Uterus (tissue), 3 donors: ENCODE measurements at regions not wholly inside any gene's neighbourhood (a gene's known extent, or its start where the extent isn't known, plus 50 kb on each side); places are given as distances from the start of the nearest gene placed in this dataset.

Experiments
- DNase-seq, 2 donors: peaks; one replicate each; pipeline ENCODE4 v3.0.0-alpha.2; 2019 to 2020
- H3K27ac ChIP-seq, 2 donors: fragments of 200-600 bp; sonication (generic); 1 replicate in 1 of 2; 2 replicates in 1 of 2; pipeline ENCODE4 v1.5.1; 2016 to 2018
- H3K27me3 ChIP-seq, 2 donors: fragments of 200-600 bp; sonication (generic); one replicate each; pipeline ENCODE4 v1.5.1; 2018 to 2019; ENCODE audit warnings: control low read depth in 1 of 2
- H3K36me3 ChIP-seq, 2 donors: fragments of 200-600 bp; sonication (generic); one replicate each; pipeline ENCODE4 v1.5.1; 2019; ENCODE audit warnings: control low read depth in 1 of 2
- H3K4me1 ChIP-seq, 2 donors: fragments of 200-600 bp; sonication (generic); one replicate each; pipeline ENCODE4 v1.5.1; 2018 to 2019; ENCODE audit warnings: control low read depth in 1 of 2
- H3K4me3 ChIP-seq, 2 donors: fragments of 200-600 bp; sonication (generic); 1 replicate in 1 of 2; 2 replicates in 1 of 2; pipeline ENCODE4 v1.5.1; 2018 to 2019; ENCODE audit warnings: mild to moderate bottlenecking in 1 of 2
- H3K9me3 ChIP-seq, 2 donors: fragments of 200-600 bp; sonication (generic); one replicate each; pipeline ENCODE4 v1.5.1; 2019; ENCODE audit warnings: control low read depth in 1 of 2
- CTCF ChIP-seq, 4 experiments: fragments of 200-600 bp in 2 of 4; fragments of 450-650 bp in 2 of 4; sonication (generic) in 2 of 4; IDR thresholded peaks; one replicate each; pipeline ENCODE4 v1.5.1; 2016 to 2019; ENCODE audit warnings: antibody characterized with exemption in 4 of 4, mild to moderate bottlenecking in 2 of 4, moderate library complexity in 1 of 4
- POLR2A ChIP-seq, 2 donors: fragments of 450-650 bp; IDR thresholded peaks; one replicate each; pipeline ENCODE4 v1.6.1; 2016; ENCODE audit warnings: antibody characterized with exemption in 2 of 2, mild to moderate bottlenecking in 1 of 2, moderate library complexity in 1 of 2
- intact Hi-C: fragments of 100-400 bp; cut with DNase I; formaldehyde crosslinking; loops from one replicate; pipeline ENCODE4 v1.15.1; 2023; ENCODE audit warnings: low total_unique reads
- donor health status: DM: yes; HTN: yes; CAD: no.

DNA sequence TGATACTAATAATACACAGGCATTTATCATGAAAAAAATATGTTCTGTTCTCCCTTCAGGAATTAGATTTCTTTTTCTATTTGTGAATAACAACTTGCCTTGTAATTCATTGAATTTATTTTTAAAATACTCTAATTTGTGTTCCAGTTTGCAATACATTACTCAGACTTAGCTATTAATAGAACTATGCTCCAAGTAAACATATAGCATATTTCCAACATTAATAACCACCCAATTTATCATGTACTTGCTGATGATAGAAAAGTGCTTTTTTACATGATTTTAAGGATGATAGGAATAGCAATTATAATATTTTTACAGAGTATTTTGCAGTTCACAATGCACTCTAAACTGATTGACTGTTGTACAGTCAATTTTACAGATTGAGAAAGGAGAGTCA lies 338.8 kb upstream of the SEMA3D start:
- no peaks in the 10 kb centered on the region for H3K36me3 ChIP-seq
- intact Hi-C loops, result no loop called here
- no peak for DNase-seq
- no peaks in the 10 kb centered on the region for H3K9me3 ChIP-seq
- H3K4me1 ChIP-seq, result no peaks in the 10 kb centered on the region
- TF ChIP-seq CTCF (IDR thresholded peaks at IDR 0.05) (no peak), POLR2A (IDR thresholded peaks at IDR 0.05) (no peak)
- no peaks in the 10 kb centered on the region for H3K27me3 ChIP-seq
- no peak overlapping the region for H3K4me3 ChIP-seq
- no peak overlapping the region for H3K27ac ChIP-seq

DNA sequence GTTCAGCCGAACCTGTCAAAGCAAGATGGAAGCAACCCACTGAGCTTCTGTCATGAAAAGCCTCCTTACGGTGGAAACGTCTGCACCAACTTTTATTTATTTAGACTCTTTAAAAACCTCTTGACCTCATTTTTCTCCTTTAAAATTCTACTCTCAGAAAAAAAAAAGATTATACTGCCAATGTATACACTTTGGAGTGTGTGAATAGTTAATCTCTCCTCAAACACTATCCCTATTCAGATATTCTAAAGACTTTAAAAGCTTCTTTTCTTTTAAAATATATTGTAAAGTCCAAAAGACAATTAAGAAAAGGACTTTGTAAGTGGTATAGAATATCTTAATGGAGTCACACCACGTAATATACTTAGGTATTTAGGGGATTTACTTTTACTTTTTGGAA lies 335.2 kb upstream of the SEMA3D start:
- intact Hi-C loops, result no loop called here
- Histone ChIP-seq H3K4me3 (no peak overlapping the region), H3K36me3 (no peaks in the 10 kb centered on the region), H3K9me3 (no peaks in the 10 kb centered on the region), H3K27ac (no peak overlapping the region), H3K27me3 (no peaks in the 10 kb centered on the region), H3K4me1 (no peaks in the 10 kb centered on the region)
- DNase-seq, result no peak
- TF ChIP-seq CTCF (IDR thresholded peaks at IDR 0.05) (no peak), POLR2A (IDR thresholded peaks at IDR 0.05) (no peak)

DNA sequence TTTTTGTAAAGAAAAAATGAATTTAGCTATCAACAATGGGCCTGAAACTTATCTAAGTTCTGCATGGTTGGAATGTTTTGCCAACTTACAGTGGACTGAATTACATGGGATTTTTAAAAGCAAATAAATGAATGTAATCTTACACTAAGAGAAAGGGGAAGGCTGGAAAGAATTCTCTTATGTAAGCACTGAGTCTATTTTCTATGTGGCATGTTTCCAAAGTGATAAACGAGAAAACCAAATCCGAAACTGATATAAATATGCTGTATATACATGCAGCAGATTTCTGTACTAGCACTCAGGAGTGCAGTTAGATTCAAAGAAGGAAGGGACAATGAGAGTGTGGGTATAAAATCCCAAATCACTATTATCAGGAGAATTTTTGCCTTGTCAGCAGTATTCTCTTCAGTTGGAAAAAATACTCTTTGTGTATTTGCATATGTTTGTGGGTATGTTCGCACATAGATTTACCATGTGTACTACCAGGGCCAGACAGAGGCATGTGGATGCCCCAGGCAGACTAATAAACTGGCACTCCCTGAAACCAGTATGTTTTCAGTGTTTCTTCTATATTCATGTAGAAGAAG lies 334.3 kb upstream of the SEMA3D start:
- Histone ChIP-seq H3K4me1 (no peaks in the 10 kb centered on the region), H3K27ac (no peak overlapping the region), H3K4me3 (no peak overlapping the region), H3K9me3 (no peaks in the 10 kb centered on the region), H3K36me3 (no peaks in the 10 kb centered on the region), H3K27me3 (no peaks in the 10 kb centered on the region)
- DNase-seq, result no peak
- intact Hi-C loops, result no loop called here
- TF ChIP-seq CTCF (IDR thresholded peaks at IDR 0.05) (no peak), POLR2A (IDR thresholded peaks at IDR 0.05) (no peak)

- no peaks in the 10 kb centered on the region for H3K27me3 ChIP-seq
- intact Hi-C loops, result no loop called here
- no peak for DNase-seq
- no peaks in the 10 kb centered on the region for H3K9me3 ChIP-seq
- H3K4me3 ChIP-seq, result no peak overlapping the region
- H3K36me3 ChIP-seq, result no peaks in the 10 kb centered on the region
- TF ChIP-seq POLR2A (IDR thresholded peaks at IDR 0.05) (no peak), CTCF (IDR thresholded peaks at IDR 0.05) (no peak)
- no peaks in the 10 kb centered on the region for H3K4me1 ChIP-seq
- no peak overlapping the region for H3K27ac ChIP-seq
Observed at GRCh38 chr7:85520175-85520574, 333.3 kb upstream of the SEMA3D start.

DNA sequence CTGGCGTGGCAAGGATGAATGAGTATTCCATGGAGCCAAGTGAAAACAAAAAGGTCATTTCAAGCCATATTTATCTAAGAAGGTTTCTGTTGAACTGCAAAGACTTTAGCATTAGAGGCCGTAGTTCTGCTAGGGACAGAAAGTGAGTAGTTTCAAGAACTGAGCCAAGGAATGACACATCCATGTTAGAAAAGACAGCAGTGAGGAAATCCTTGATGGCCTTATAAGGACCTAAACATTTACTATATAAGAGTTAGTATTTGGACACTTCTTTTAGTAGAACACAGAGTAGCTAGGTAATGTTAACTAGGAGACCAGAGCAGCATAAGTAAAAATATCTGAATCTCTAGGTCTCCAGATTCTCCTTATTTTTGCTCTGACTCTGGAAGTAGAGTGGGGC lies 329.8 kb upstream of the SEMA3D start:
- Histone ChIP-seq H3K27ac (no peak overlapping the region), H3K9me3 (no peaks in the 10 kb centered on the region), H3K36me3 (no peaks in the 10 kb centered on the region), H3K4me1 (no peaks in the 10 kb centered on the region), H3K4me3 (no peak overlapping the region), H3K27me3 (no peaks in the 10 kb centered on the region)
- intact Hi-C loops, result no loop called here
- TF ChIP-seq POLR2A (IDR thresholded peaks at IDR 0.05), result no peak
- TF ChIP-seq CTCF (IDR thresholded peaks at IDR 0.05), result no peak
- DNase-seq, result no peak
